Peyer's patch (tissue), 4 donors: ENCODE measurements at regions not wholly inside any gene's neighbourhood (a gene's known extent, or its start where the extent isn't known, plus 50 kb on each side); places are given as distances from the start of the nearest gene placed in this dataset.

Source experiments
- POLR2A ChIP-seq, 2 donors: fragments of 450-650 bp; IDR thresholded peaks; one replicate each; pipeline ENCODE4 v1.5.1; 2017; ENCODE audit warnings: antibody characterized with exemption in 2 of 2, mild to moderate bottlenecking in 2 of 2, moderate library complexity in 2 of 2
- TF ChIP-seq, protein P1 (sequence below), 6 experiments: fragments of 450-650 bp in 4 of 6; fragments of 200-600 bp in 2 of 6; sonication (generic) in 1 of 6; IDR thresholded peaks; one replicate each; pipeline ENCODE4 v1.5.1; 2017 to 2019; ENCODE audit warnings: antibody characterized with exemption in 6 of 6, mild to moderate bottlenecking in 3 of 6, moderate library complexity in 1 of 6

- TF ChIP-seq, protein P1, sequence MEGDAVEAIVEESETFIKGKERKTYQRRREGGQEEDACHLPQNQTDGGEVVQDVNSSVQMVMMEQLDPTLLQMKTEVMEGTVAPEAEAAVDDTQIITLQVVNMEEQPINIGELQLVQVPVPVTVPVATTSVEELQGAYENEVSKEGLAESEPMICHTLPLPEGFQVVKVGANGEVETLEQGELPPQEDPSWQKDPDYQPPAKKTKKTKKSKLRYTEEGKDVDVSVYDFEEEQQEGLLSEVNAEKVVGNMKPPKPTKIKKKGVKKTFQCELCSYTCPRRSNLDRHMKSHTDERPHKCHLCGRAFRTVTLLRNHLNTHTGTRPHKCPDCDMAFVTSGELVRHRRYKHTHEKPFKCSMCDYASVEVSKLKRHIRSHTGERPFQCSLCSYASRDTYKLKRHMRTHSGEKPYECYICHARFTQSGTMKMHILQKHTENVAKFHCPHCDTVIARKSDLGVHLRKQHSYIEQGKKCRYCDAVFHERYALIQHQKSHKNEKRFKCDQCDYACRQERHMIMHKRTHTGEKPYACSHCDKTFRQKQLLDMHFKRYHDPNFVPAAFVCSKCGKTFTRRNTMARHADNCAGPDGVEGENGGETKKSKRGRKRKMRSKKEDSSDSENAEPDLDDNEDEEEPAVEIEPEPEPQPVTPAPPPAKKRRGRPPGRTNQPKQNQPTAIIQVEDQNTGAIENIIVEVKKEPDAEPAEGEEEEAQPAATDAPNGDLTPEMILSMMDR (IDR thresholded peaks at IDR 0.05): no peak
- TF ChIP-seq POLR2A (IDR thresholded peaks at IDR 0.05): no peak
Observed at GRCh38 chr19:33941133-33941532, 144.5 kb downstream of the KCTD15 start.
